HUDEP-2 (cell line): ENCODE measurements at regions not wholly inside any gene's neighbourhood (a gene's known extent, or its start where the extent isn't known, plus 50 kb on each side); places are given as distances from the start of the nearest gene placed in this dataset.

Experiments
- DNase-seq, 76 experiments: peaks; one replicate each; lab custom pipeline; 2025; ENCODE audit not compliant: unreplicated experiment in 76 of 76; lab: John Stamatoyannopoulos, UW

GRCh38 chr1:4593106-4593505 lies 61.3 kb upstream of the AJAP1 start:
- DNase-seq: no peak

GRCh38 chr1:4594286-4594991 lies 60.0 kb upstream of the AJAP1 start:
- DNase-seq: no peak

- no peak for DNase-seq
These were observed 58.8 kb upstream of the AJAP1 start for GRCh38 chr1:4595341-4596225.

GRCh38 chr1:4596486-4596885 lies 57.9 kb upstream of the AJAP1 start:
- no peak for DNase-seq

GRCh38 chr1:4597020-4597419 lies 57.4 kb upstream of the AJAP1 start:
- no peak for DNase-seq

GRCh38 chr1:4598561-4598960 lies 55.8 kb upstream of the AJAP1 start:
- no peak for DNase-seq

GRCh38 chr1:4599521-4599920 lies 54.9 kb upstream of the AJAP1 start:
- DNase-seq: no peak

GRCh38 chr1:4599951-4600481 lies 54.4 kb upstream of the AJAP1 start:
- no peak for DNase-seq

- no peak for DNase-seq
These were observed 53.6 kb upstream of the AJAP1 start for GRCh38 chr1:4600615-4601460.

GRCh38 chr1:4601941-4602340 lies 52.5 kb upstream of the AJAP1 start:
- no peak for DNase-seq

GRCh38 chr1:4602462-4603294 lies 51.7 kb upstream of the AJAP1 start:
- DNase-seq: peak in 3 of 76 experiments; percentile 4 to 58 (median 8)

GRCh38 chr1:4603295-4604110 lies 50.9 kb upstream of the AJAP1 start:
- DNase-seq: peak in 75 of 76 experiments; percentile 30 to 97 (median 84)
